PC-3 (cell line): ENCODE measurements at regions not wholly inside any gene's neighbourhood (a gene's known extent, or its start where the extent isn't known, plus 50 kb on each side); places are given as distances from the start of the nearest gene placed in this dataset.

ENCODE experiments used
- ATAC-seq: fragments of 200-7000 bp; cut with Tn5 transposase; 2 replicates; pipeline ENCODE4 v1.9.1; 2020; ENCODE audit warnings: mild to moderate bottlenecking, moderate library complexity
- BruUV-seq: library from RNA; stranded (reverse); fragments of 400-500 nt; replicated peaks from 2 replicates; lab custom pipeline; 2021; lab: Mats Ljungman, UMichigan
- CTCF ChIA-PET: fragments of 300-600 bp; sonication (Branson Sonifier 250); formaldehyde crosslinking; loops from one replicate; lab custom pipeline; 2022; ENCODE audit warnings: antibody characterized with exemption; lab: Charles Lee
- POLR2A ChIA-PET: fragments of 300-600 bp; sonication (Branson Sonifier 250); formaldehyde crosslinking; loops from one replicate; lab custom pipeline; 2022; ENCODE audit warnings: antibody characterized with exemption; ENCODE audit not compliant: unreplicated experiment; lab: Charles Lee
- DNase-seq: peaks from one replicate; pipeline ENCODE4 v3.0.0-alpha.2; 2015
- H2AFZ ChIP-seq: fragments of 300-600 bp; sonication (generic); 2 replicates; pipeline ENCODE4 v1.6.0; 2016; ENCODE audit warnings: antibody characterized with exemption, low read length
- H3F3A ChIP-seq: fragments of 300-600 bp; sonication (generic); one replicate; pipeline ENCODE4 v1.6.0; 2017; ENCODE audit warnings: antibody characterized with exemption, low read length, control low read depth, mild to moderate bottlenecking; ENCODE audit not compliant: unreplicated experiment
- H3K27ac ChIP-seq: fragments of 300-600 bp; sonication (generic); 2 replicates; pipeline ENCODE4 v1.5.1; 2016; ENCODE audit warnings: mild to moderate bottlenecking, low read length
- H3K27me3 ChIP-seq: fragments of 300-600 bp; sonication (generic); 2 replicates; pipeline ENCODE4 v1.6.1; 2016; ENCODE audit warnings: low read length, mixed read lengths
- H3K36me3 ChIP-seq: fragments of 300-600 bp; sonication (generic); 2 replicates; pipeline ENCODE4 v1.6.1; 2016; ENCODE audit warnings: low read depth, mixed run types, low read length, mixed read lengths
- H3K4me1 ChIP-seq: fragments of 300-600 bp; sonication (generic); 2 replicates; pipeline ENCODE4 v1.5.1; 2016; ENCODE audit warnings: low read length; ENCODE audit not compliant: insufficient read depth
- H3K4me2 ChIP-seq: fragments of 300-600 bp; sonication (generic); 2 replicates; pipeline ENCODE4 v1.6.0; 2016; ENCODE audit warnings: low read length
- H3K4me3 ChIP-seq: fragments of 300-600 bp; sonication (generic); 2 replicates; pipeline ENCODE4 v1.5.1; 2016; ENCODE audit warnings: mild to moderate bottlenecking, low read length, mixed read lengths
- H3K79me2 ChIP-seq: fragments of 300-600 bp; sonication (generic); 2 replicates; pipeline ENCODE4 v1.6.1; 2017; ENCODE audit warnings: low read length, mixed read lengths
- H3K9ac ChIP-seq: fragments of 300-600 bp; sonication (generic); 2 replicates; pipeline ENCODE4 v1.6.0; 2016; ENCODE audit warnings: mild to moderate bottlenecking, low read length
- H3K9me2 ChIP-seq: fragments of 300-600 bp; sonication (generic); replicated peaks from 2 replicates; pipeline ENCODE4 v1.6.1; 2016; ENCODE audit warnings: mixed run types, low read length, mixed read lengths
- H3K9me3 ChIP-seq: fragments of 300-600 bp; sonication (generic); 2 replicates; pipeline ENCODE4 v1.6.1; 2016; ENCODE audit warnings: low read length, mixed read lengths
- H4K20me1 ChIP-seq: fragments of 300-600 bp; sonication (generic); 2 replicates; pipeline ENCODE4 v1.6.1; 2016; ENCODE audit warnings: low read length, mixed read lengths
- EZH2 ChIP-seq: fragments of 300-600 bp; sonication (generic); IDR thresholded peaks from one replicate; pipeline ENCODE4 v1.6.1; 2017; ENCODE audit warnings: antibody characterized with exemption, mild to moderate bottlenecking, low read length; ENCODE audit not compliant: unreplicated experiment
- EZH2phosphoT487 ChIP-seq: fragments of 300-600 bp; sonication (generic); IDR thresholded peaks from 2 replicates; pipeline ENCODE4 v1.6.1; 2018; ENCODE audit warnings: mild to moderate bottlenecking, antibody characterized with exemption, low read length, borderline replicate concordance
- intact Hi-C: fragments of 100-400 bp; cut with micrococcal nuclease; formaldehyde crosslinking; loops from 2 replicates; pipeline ENCODE4 v1.9.0; 2023
- TF ChIP-seq, protein P1 (sequence below): fragments of 300-600 bp; sonication (generic); conservative IDR thresholded peaks from 2 replicates; pipeline ENCODE4 v1.5.1; 2017; ENCODE audit warnings: antibody characterized with exemption, low read depth, mild to moderate bottlenecking, low read length

DNA sequence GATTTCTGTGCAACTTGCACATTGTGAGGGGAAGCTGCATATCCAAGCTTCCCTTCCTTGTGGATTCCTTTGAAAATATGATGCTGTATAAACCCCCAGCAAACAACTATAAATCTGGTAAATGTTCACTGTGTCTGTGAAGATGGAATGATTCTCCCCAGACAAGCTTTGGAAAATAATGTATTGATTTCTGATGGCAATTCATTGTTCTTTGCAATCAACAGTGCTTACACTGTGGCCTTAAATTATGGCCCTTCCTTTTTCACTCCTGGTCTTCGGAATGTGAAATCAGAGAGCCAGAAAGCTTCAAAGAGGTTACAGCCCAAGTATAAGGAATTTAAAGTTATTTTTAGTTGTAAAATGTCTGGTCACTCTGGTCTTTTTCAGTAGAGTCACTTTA, 308.8 kb downstream of the CBLN4 start:
- ATAC-seq (no peak), DNase-seq (no peak)
- no TSS peak for BruUV-seq
- no peaks in the 10 kb centered on the region for H4K20me1 ChIP-seq
- H3K36me3 ChIP-seq: no peaks in the 10 kb centered on the region
- no peaks in the 10 kb centered on the region for H3F3A ChIP-seq
- ChIA-PET POLR2A (no interaction called here), CTCF (no interaction called here)
- intact Hi-C loops: no loop called here
- H3K9me3 ChIP-seq: peaks cover 44% of the 10 kb centered on the region
- H3K4me3 ChIP-seq: no peak overlapping the region
- H3K4me2 ChIP-seq: no peak overlapping the region
- H3K9me2 ChIP-seq: no peaks in the 10 kb centered on the region
- 0 out of 2 replicates have a peak, but pooled peaks cover 3% of the 10 kb centered on the region for H3K27me3 ChIP-seq
- H3K27ac ChIP-seq: no peak overlapping the region
- H3K9ac ChIP-seq: no peak overlapping the region
- TF ChIP-seq EZH2 (no peak), EZH2phosphoT487 (no peak)
- no peaks in the 10 kb centered on the region for H3K79me2 ChIP-seq
- H3K4me1 ChIP-seq: no peaks in the 10 kb centered on the region
- H2AFZ ChIP-seq: no peak overlapping the region

DNA sequence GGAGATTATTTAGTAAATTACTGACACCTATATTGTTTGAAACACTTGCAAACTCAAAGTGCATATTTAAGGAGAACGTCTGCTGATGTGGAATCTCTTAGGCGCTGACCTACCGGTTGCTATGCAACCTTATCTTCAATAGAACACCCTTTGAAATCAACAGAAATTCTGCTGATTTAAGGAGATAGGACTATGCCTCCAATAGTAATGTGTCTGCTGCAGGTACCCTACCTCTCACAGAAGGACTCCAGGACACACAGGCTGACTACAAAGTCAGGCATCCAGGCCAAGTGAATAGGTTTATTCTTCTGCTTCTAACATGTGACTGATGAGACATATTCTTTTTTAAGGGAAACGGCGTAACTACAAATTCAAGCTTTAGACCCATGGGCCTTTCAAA, 311.7 kb downstream of the CBLN4 start:
- no peaks in the 10 kb centered on the region for H4K20me1 ChIP-seq
- TF ChIP-seq, protein P1, sequence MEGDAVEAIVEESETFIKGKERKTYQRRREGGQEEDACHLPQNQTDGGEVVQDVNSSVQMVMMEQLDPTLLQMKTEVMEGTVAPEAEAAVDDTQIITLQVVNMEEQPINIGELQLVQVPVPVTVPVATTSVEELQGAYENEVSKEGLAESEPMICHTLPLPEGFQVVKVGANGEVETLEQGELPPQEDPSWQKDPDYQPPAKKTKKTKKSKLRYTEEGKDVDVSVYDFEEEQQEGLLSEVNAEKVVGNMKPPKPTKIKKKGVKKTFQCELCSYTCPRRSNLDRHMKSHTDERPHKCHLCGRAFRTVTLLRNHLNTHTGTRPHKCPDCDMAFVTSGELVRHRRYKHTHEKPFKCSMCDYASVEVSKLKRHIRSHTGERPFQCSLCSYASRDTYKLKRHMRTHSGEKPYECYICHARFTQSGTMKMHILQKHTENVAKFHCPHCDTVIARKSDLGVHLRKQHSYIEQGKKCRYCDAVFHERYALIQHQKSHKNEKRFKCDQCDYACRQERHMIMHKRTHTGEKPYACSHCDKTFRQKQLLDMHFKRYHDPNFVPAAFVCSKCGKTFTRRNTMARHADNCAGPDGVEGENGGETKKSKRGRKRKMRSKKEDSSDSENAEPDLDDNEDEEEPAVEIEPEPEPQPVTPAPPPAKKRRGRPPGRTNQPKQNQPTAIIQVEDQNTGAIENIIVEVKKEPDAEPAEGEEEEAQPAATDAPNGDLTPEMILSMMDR: no peak
- no peak for TF ChIP-seq EZH2phosphoT487
- no peak for TF ChIP-seq EZH2
- ChIA-PET CTCF (no interaction called here), POLR2A (no interaction called here)
- H3K27me3 ChIP-seq: 0 out of 2 replicates have a peak, but pooled peaks cover 3% of the 10 kb centered on the region
- no peak overlapping the region for H3K27ac ChIP-seq
- DNase-seq (no peak), ATAC-seq (no peak)
- H3F3A ChIP-seq: no peaks in the 10 kb centered on the region
- no peak overlapping the region for H3K4me3 ChIP-seq
- H3K9me3 ChIP-seq: 0 out of 2 replicates have a peak, but pooled peaks cover 40% of the 10 kb centered on the region
- H3K36me3 ChIP-seq: no peaks in the 10 kb centered on the region
- H3K4me1 ChIP-seq: no peaks in the 10 kb centered on the region
- no TSS peak for BruUV-seq
- no peaks in the 10 kb centered on the region for H3K79me2 ChIP-seq
- no peak overlapping the region for H3K9ac ChIP-seq
- H2AFZ ChIP-seq: no peak overlapping the region
- H3K9me2 ChIP-seq: no peaks in the 10 kb centered on the region
- intact Hi-C loops: no loop called here
- no peak overlapping the region for H3K4me2 ChIP-seq

DNA sequence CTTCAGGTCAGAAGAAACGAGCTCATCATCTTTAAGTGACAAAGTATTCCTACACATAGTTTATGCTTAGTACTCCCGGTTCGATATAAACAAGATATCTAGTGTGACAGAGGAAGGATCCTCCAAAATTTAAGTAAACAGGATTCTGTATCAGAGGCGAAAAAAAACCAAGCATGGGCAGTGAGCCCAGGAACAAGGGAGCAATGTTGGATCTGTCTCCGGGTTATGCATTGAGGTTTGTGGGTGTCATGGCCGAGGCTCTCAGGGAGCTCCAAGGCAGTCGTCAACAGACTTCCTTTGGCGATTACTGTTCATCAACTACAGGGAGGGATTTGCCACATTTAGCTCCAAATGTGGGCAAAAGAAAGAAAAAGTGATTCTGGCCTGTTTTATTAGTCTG, 319.5 kb downstream of the CBLN4 start:
- intact Hi-C loops: no loop called here
- Histone ChIP-seq H3F3A (no peaks in the 10 kb centered on the region), H3K4me2 (no peak overlapping the region), H3K9me2 (no peaks in the 10 kb centered on the region), H3K27me3 (no peaks in the 10 kb centered on the region), H3K4me1 (no peaks in the 10 kb centered on the region), H3K27ac (no peak overlapping the region), H4K20me1 (no peaks in the 10 kb centered on the region), H2AFZ (no peak overlapping the region), H3K9ac (no peak overlapping the region), H3K36me3 (no peaks in the 10 kb centered on the region), H3K79me2 (no peaks in the 10 kb centered on the region), H3K9me3 (peaks cover 38% of the 10 kb centered on the region), H3K4me3 (no peak overlapping the region)
- ChIA-PET CTCF (no interaction called here), POLR2A (no interaction called here)
- no peak for ATAC-seq
- no TSS peak for BruUV-seq
- TF ChIP-seq, protein P1: no peak
- TF ChIP-seq EZH2 (no peak), EZH2phosphoT487 (no peak)
- DNase-seq: no peak
